Neural progenitor cell (in vitro differentiated cells): ENCODE measurements at regions not wholly inside any gene's neighbourhood (a gene's known extent, or its start where the extent isn't known, plus 50 kb on each side); places are given as distances from the start of the nearest gene placed in this dataset.
"Not testable (repeated sequence)": the region's sequence is repeated elsewhere in the genome, so short reads cannot be mapped to it uniquely, and the experiment has no call there.

ENCODE experiments used
- DNase-seq: peaks from one replicate; pipeline ENCODE4 v3.0.0-alpha.2; 2016; ENCODE audit warnings: low spot score
- H2AFZ ChIP-seq: fragments of 200-600 bp; sonication (generic); replicated peaks from 2 replicates; pipeline ENCODE4 v1.6.1; 2016; ENCODE audit warnings: antibody characterized with exemption
- H3F3A ChIP-seq: fragments of 200-600 bp; sonication (generic); 2 replicates; pipeline ENCODE4 v1.6.1; 2016; ENCODE audit warnings: antibody characterized with exemption, low read depth
- H3K27ac ChIP-seq: fragments of 200-600 bp; sonication (generic); 2 replicates; pipeline ENCODE4 v1.5.1; 2016; ENCODE audit warnings: mild to moderate bottlenecking
- H3K27me3 ChIP-seq: fragments of 200-600 bp; sonication (generic); 2 replicates; pipeline ENCODE4 v1.6.1; 2016; ENCODE audit warnings: mild to moderate bottlenecking, moderate library complexity
- H3K36me3 ChIP-seq: fragments of 200-600 bp; sonication (generic); 2 replicates; pipeline ENCODE4 v1.5.1; 2016
- H3K4me1 ChIP-seq: fragments of 200-600 bp; sonication (generic); 2 replicates; pipeline ENCODE4 v1.6.1; 2016; ENCODE audit warnings: mixed run types
- H3K4me2 ChIP-seq: fragments of 200-600 bp; sonication (generic); 2 replicates; pipeline ENCODE4 v1.6.1; 2016
- H3K4me3 ChIP-seq: fragments of 200-600 bp; sonication (generic); 2 replicates; pipeline ENCODE4 v1.5.1; 2016
- H3K79me2 ChIP-seq: fragments of 200-600 bp; sonication (generic); 2 replicates; pipeline ENCODE4 v1.6.1; 2016; ENCODE audit warnings: low read depth
- H3K9ac ChIP-seq: fragments of 200-600 bp; sonication (generic); 2 replicates; pipeline ENCODE4 v1.6.1; 2016
- H3K9me3 ChIP-seq: fragments of 200-600 bp; sonication (generic); 2 replicates; pipeline ENCODE4 v1.5.1; 2016; ENCODE audit warnings: low read depth
- H4K20me1 ChIP-seq: fragments of 200-600 bp; sonication (generic); 2 replicates; pipeline ENCODE4 v1.6.1; 2016; ENCODE audit warnings: low read depth
- H3K27ac Mint-ChIP-seq: 3 replicates; pipeline ENCODE4 v1.8.0; 2021; ENCODE audit warnings: mixed read lengths
- H3K27me3 Mint-ChIP-seq: 2 replicates; pipeline ENCODE4 v1.8.0; 2022; ENCODE audit warnings: low read depth, mild to moderate bottlenecking, inconsistent platforms, moderate library complexity, mixed read lengths; ENCODE audit not compliant: insufficient read depth
- H3K36me3 Mint-ChIP-seq: 3 replicates; pipeline ENCODE4 v1.8.0; 2021; ENCODE audit warnings: mixed read lengths
- H3K4me1 Mint-ChIP-seq: 3 replicates; pipeline ENCODE4 v1.8.0; 2021; ENCODE audit warnings: mixed read lengths
- H3K4me3 Mint-ChIP-seq: 3 replicates; pipeline ENCODE4 v1.8.0; 2021; ENCODE audit warnings: mild to moderate bottlenecking, moderate library complexity, mixed read lengths
- H3K9me3 Mint-ChIP-seq: 3 replicates; pipeline ENCODE4 v1.8.0; 2020; ENCODE audit warnings: mixed read lengths
- EZH2 ChIP-seq: fragments of 200-600 bp; sonication (generic); IDR thresholded peaks from 2 replicates; pipeline ENCODE4 v1.6.1; 2017; ENCODE audit warnings: antibody characterized with exemption, mild to moderate bottlenecking, moderate library complexity
- EZH2phosphoT487 ChIP-seq: fragments of 200-600 bp; sonication (generic); IDR thresholded peaks from 2 replicates; pipeline ENCODE4 v1.6.1; 2017; ENCODE audit warnings: antibody characterized with exemption
- TF ChIP-seq, protein P1 (sequence below): fragments of 200-600 bp; sonication (generic); IDR thresholded peaks from 2 replicates; pipeline ENCODE4 v1.5.1; 2017; ENCODE audit warnings: antibody characterized with exemption, mild to moderate bottlenecking

DNA sequence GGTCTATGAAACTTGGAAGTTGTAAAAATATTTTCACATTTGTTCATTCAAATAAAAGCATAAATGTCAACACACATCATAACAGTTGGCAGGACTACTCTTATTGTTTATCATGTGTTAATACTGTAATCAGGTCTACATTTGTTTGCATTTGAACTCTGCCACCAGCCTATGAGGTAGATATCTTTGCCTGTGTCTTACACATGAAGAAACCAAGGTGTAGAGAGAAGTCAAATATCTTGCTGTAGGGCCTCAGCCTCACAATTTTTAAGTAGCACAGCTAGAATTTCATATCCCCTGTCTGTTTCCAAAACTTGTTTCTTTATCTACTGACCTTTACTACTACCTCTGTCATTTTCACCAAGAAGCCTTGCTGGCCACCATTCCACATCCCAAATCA lies 161.9 kb downstream of the ZIC4 start:
- H3K9me3 ChIP-seq = no peaks in the 10 kb centered on the region
- H3K9ac ChIP-seq = no peak overlapping the region
- DNase-seq = no peak
- no peak overlapping the region for H2AFZ ChIP-seq
- H3K4me2 ChIP-seq = no peak overlapping the region
- no peaks in the 10 kb centered on the region for H3K4me1 ChIP-seq
- Mint-ChIP-seq H3K4me3 (no peak overlapping the region), H3K4me1 (peaks cover 22% of the 10 kb centered on the region), H3K36me3 (peaks cover 6% of the 10 kb centered on the region), H3K9me3 (peaks cover 5% of the 10 kb centered on the region), H3K27me3 (no peaks in the 10 kb centered on the region), H3K27ac (no peak overlapping the region)
- no peaks in the 10 kb centered on the region for H3F3A ChIP-seq
- H3K4me3 ChIP-seq = no peak overlapping the region
- H3K36me3 ChIP-seq = no peaks in the 10 kb centered on the region
- no peak overlapping the region for H3K27ac ChIP-seq
- no peaks in the 10 kb centered on the region for H3K79me2 ChIP-seq
- H3K27me3 ChIP-seq = no peaks in the 10 kb centered on the region
- TF ChIP-seq, protein P1, sequence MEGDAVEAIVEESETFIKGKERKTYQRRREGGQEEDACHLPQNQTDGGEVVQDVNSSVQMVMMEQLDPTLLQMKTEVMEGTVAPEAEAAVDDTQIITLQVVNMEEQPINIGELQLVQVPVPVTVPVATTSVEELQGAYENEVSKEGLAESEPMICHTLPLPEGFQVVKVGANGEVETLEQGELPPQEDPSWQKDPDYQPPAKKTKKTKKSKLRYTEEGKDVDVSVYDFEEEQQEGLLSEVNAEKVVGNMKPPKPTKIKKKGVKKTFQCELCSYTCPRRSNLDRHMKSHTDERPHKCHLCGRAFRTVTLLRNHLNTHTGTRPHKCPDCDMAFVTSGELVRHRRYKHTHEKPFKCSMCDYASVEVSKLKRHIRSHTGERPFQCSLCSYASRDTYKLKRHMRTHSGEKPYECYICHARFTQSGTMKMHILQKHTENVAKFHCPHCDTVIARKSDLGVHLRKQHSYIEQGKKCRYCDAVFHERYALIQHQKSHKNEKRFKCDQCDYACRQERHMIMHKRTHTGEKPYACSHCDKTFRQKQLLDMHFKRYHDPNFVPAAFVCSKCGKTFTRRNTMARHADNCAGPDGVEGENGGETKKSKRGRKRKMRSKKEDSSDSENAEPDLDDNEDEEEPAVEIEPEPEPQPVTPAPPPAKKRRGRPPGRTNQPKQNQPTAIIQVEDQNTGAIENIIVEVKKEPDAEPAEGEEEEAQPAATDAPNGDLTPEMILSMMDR = no peak
- no peak for TF ChIP-seq EZH2phosphoT487
- no peak for TF ChIP-seq EZH2
- no peaks in the 10 kb centered on the region for H4K20me1 ChIP-seq

DNA sequence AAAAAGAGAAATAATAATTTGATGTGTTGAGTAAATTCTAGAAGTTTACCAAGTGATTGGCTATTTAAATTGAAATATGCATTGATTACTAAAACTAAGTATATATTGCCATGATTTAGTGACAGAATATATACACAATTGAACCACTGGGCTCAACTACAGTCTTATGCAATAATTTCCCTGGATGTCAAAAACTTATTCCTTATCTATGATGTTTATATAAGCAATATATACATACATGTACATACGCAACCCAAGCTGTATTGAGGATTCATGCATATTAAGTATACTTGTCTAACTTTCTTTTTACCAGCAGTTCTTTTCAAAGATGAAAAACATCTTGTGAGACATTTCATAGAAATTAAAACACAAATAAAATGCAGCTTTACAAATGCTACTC lies 165.8 kb downstream of the ZIC4 start:
- Mint-ChIP-seq H3K36me3 (peaks cover 2% of the 10 kb centered on the region), H3K27me3 (no peaks in the 10 kb centered on the region), H3K9me3 (peaks cover 2% of the 10 kb centered on the region), H3K4me3 (no peak overlapping the region), H3K4me1 (peaks cover 8% of the 10 kb centered on the region), H3K27ac (no peak overlapping the region)
- no peaks in the 10 kb centered on the region for H3F3A ChIP-seq
- no peaks in the 10 kb centered on the region for H3K9me3 ChIP-seq
- no peak overlapping the region for H3K27ac ChIP-seq
- no peaks in the 10 kb centered on the region for H3K79me2 ChIP-seq
- H3K9ac ChIP-seq = no peak overlapping the region
- no peak overlapping the region for H2AFZ ChIP-seq
- H3K27me3 ChIP-seq = no peaks in the 10 kb centered on the region
- no peaks in the 10 kb centered on the region for H3K36me3 ChIP-seq
- no peaks in the 10 kb centered on the region for H3K4me1 ChIP-seq
- no peak for TF ChIP-seq EZH2phosphoT487
- TF ChIP-seq EZH2 = no peak
- TF ChIP-seq, protein P1 = no peak
- DNase-seq = no peak
- H3K4me3 ChIP-seq = no peak overlapping the region
- H4K20me1 ChIP-seq = no peaks in the 10 kb centered on the region
- H3K4me2 ChIP-seq = no peak overlapping the region

DNA sequence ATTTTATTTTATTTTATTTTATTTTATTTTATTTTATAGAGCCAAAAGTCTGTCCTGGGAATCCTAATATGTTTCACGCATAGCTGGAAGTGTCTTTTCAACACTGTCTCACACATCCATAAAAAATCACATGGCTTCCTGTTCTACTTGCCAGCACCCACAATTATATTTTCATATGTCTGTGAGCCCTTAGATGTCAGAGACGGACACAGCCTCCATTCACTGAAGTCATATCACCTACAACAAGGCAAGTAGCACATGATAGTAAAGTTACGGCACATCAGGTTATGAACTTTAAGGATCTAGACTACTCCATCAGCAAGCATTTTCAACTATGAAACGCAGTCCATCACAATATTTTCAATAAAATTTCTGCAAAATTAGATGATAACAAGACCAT lies 168.4 kb downstream of the ZIC4 start:
- Mint-ChIP-seq H3K27me3 (no peaks in the 10 kb centered on the region), H3K36me3 (no peaks in the 10 kb centered on the region), H3K4me1 (peaks cover 6% of the 10 kb centered on the region), H3K27ac (no peak overlapping the region), H3K4me3 (no peak overlapping the region), H3K9me3 (no peaks in the 10 kb centered on the region)
- Histone ChIP-seq H3K36me3 (no peaks in the 10 kb centered on the region), H4K20me1 (no peaks in the 10 kb centered on the region), H3K4me2 (no peak overlapping the region), H2AFZ (no peak overlapping the region), H3K9me3 (no peaks in the 10 kb centered on the region), H3F3A (no peaks in the 10 kb centered on the region), H3K27me3 (no peaks in the 10 kb centered on the region), H3K4me1 (no peaks in the 10 kb centered on the region), H3K9ac (no peak overlapping the region), H3K4me3 (no peak overlapping the region), H3K79me2 (no peaks in the 10 kb centered on the region), H3K27ac (no peak overlapping the region)
- no peak for TF ChIP-seq EZH2
- no peak for TF ChIP-seq EZH2phosphoT487
- TF ChIP-seq, protein P1 = no peak
- no peak for DNase-seq

- DNase-seq, H3K27ac ChIP-seq, H3K27me3 Mint-ChIP-seq, H3K4me2 ChIP-seq, H3K27me3 ChIP-seq, H3K4me1 Mint-ChIP-seq, H3F3A ChIP-seq, H3K4me3 Mint-ChIP-seq, H3K27ac Mint-ChIP-seq, H4K20me1 ChIP-seq, H3K4me1 ChIP-seq, H3K9ac ChIP-seq, H3K79me2 ChIP-seq, H3K9me3 Mint-ChIP-seq, H3K9me3 ChIP-seq, H3K4me3 ChIP-seq, H2AFZ ChIP-seq, H3K36me3 ChIP-seq: not testable (repeated sequence)
- H3K36me3 Mint-ChIP-seq = peaks cover 14% of the 10 kb centered on the region
These were observed 174.4 kb downstream of the ZIC4 start for GRCh38 chr3:147231980-147232379.
